Muscle layer of colon (tissue), 2 donors: ENCODE measurements at regions not wholly inside any gene's neighbourhood (a gene's known extent, or its start where the extent isn't known, plus 50 kb on each side); places are given as distances from the start of the nearest gene placed in this dataset.
"Not testable (repeated sequence)": the region's sequence is repeated elsewhere in the genome, so short reads cannot be mapped to it uniquely, and the experiment has no call there.

Experiments
- H3K27ac ChIP-seq: one replicate; pipeline ENCODE4 v1.7.0; 2013; ENCODE audit warnings: low read depth, mild to moderate bottlenecking, low read length, moderate library complexity
- H3K27me3 ChIP-seq, 2 donors: one replicate each; pipeline ENCODE4 v1.7.0; 2013; ENCODE audit warnings: low read length in 2 of 2, mild to moderate bottlenecking in 2 of 2; ENCODE audit not compliant: insufficient read depth in 2 of 2, control insufficient read depth in 1 of 2
- H3K36me3 ChIP-seq: one replicate; pipeline ENCODE4 v1.7.0; 2013; ENCODE audit warnings: mild to moderate bottlenecking, low read length; ENCODE audit not compliant: insufficient read depth
- H3K4me1 ChIP-seq: one replicate; pipeline ENCODE4 v1.7.0; 2013; ENCODE audit warnings: mild to moderate bottlenecking, low read length; ENCODE audit not compliant: insufficient read depth
- H3K4me3 ChIP-seq, 2 donors: one replicate each; pipeline ENCODE4 v1.7.0; 2013; ENCODE audit warnings: low read length in 2 of 2, low read depth in 1 of 2, mild to moderate bottlenecking in 1 of 2, moderate library complexity in 1 of 2
- H3K9ac ChIP-seq: one replicate; pipeline ENCODE4 v1.7.0; 2013; ENCODE audit warnings: low read length
- H3K9me3 ChIP-seq: one replicate; pipeline ENCODE4 v1.7.0; 2013; ENCODE audit warnings: mild to moderate bottlenecking, low read length
- donor health status: abdominal sarcoma.
- donor health status: Adenocarcinoma of cecum.

- Histone ChIP-seq H3K9ac (no peak overlapping the region), H3K27me3 (no peaks in the 10 kb centered on the region), H3K4me3 (no peak overlapping the region), H3K36me3 (no peaks in the 10 kb centered on the region), H3K4me1 (no peaks in the 10 kb centered on the region), H3K27ac (no peak overlapping the region), H3K9me3 (no peaks in the 10 kb centered on the region)
These were observed 213.3 kb downstream of the PCSK1 start for GRCh38 chr5:96219580-96220281.

GRCh38 chr5:96218653-96219052 lies 214.4 kb downstream of the PCSK1 start:
- H3K27ac ChIP-seq, result no peak overlapping the region
- no peak overlapping the region for H3K4me3 ChIP-seq
- no peaks in the 10 kb centered on the region for H3K4me1 ChIP-seq
- H3K36me3 ChIP-seq, result no peaks in the 10 kb centered on the region
- no peaks in the 10 kb centered on the region for H3K9me3 ChIP-seq
- no peak overlapping the region for H3K9ac ChIP-seq
- H3K27me3 ChIP-seq, result no peaks in the 10 kb centered on the region

- H3K27me3 ChIP-seq, result no peaks in the 10 kb centered on the region
- no peak overlapping the region for H3K9ac ChIP-seq
- no peak overlapping the region for H3K27ac ChIP-seq
- H3K4me1 ChIP-seq, result no peaks in the 10 kb centered on the region
- no peak overlapping the region for H3K4me3 ChIP-seq
- H3K9me3 ChIP-seq, result no peaks in the 10 kb centered on the region
- H3K36me3 ChIP-seq, result no peaks in the 10 kb centered on the region
These were observed 218.4 kb downstream of the PCSK1 start for GRCh38 chr5:96214442-96215197.

DNA sequence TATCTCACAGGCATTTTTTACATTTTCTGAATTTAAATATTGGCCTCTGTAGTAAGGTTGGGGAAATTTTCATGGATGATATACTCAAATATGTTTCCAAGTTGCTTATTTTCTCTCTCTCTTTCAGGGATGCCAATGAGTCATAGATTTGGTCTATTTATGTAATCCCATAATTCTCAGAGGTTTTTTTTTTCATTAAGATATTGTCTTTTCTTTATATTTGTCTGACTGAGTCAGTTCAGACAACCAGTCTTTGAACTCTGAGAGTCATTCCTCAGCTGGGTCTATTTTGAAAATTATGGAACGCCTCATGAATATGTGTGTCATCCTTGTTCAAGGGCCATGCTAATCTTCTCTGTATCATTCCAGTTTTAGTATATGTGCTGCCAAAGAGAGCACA lies 223.2 kb downstream of the PCSK1 start:
- H3K9ac ChIP-seq, result no peak overlapping the region
- no peaks in the 10 kb centered on the region for H3K27me3 ChIP-seq
- H3K4me3 ChIP-seq, result no peak overlapping the region
- H3K4me1 ChIP-seq, result no peaks in the 10 kb centered on the region
- H3K27ac ChIP-seq, result no peak overlapping the region
- H3K9me3 ChIP-seq, result no peaks in the 10 kb centered on the region
- H3K36me3 ChIP-seq, result no peaks in the 10 kb centered on the region

GRCh38 chr5:96207420-96207819 lies 225.6 kb downstream of the PCSK1 start:
- Histone ChIP-seq H3K27me3 (no peaks in the 10 kb centered on the region), H3K36me3 (no peaks in the 10 kb centered on the region), H3K4me1 (no peaks in the 10 kb centered on the region), H3K9me3 (no peaks in the 10 kb centered on the region), H3K9ac (no peak overlapping the region), H3K27ac (no peak overlapping the region), H3K4me3 (no peak overlapping the region)

DNA sequence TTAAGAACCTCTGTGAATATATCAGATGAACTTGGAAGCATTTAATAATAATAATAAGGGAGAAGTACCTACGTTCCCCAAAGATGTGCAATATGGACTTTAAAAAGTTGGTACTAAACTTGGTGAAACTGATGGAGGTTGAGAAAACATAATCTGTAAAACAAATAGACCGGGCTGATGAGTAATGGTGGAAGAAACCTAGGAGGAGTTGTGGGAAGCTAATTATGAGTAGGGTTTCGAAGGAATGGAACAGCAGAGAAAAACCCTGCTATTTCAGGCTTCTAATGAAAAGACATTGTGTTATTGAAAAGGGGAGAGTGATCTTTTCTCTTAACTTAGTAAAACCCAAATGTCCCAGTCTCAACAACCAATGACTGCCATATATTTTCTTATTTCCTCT lies 229.3 kb downstream of the PCSK1 start:
- Histone ChIP-seq H3K27ac (no peak overlapping the region), H3K9ac (no peak overlapping the region), H3K4me1 (no peaks in the 10 kb centered on the region), H3K27me3 (no peaks in the 10 kb centered on the region), H3K9me3 (no peaks in the 10 kb centered on the region), H3K36me3 (no peaks in the 10 kb centered on the region), H3K4me3 (no peak overlapping the region)

DNA sequence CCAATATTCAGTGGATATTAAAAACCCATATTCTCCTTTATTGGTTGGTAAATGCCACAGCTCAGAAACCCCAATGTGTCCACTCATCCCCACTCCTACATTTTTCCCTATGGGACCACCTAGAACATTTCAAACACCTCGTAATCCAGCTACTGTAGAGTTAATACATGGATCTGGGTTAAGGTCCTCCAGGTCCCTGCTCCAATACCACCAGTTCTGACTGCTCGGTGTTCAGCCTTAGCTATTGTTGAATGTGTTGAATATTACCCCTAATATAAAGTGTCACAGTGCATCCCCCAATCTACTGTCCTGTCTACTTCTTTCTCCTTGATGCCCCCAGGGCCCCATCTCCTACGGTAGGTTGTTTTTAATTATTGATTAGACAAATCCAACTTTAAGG lies 231.5 kb downstream of the PCSK1 start:
- Histone ChIP-seq H3K4me1 (no peaks in the 10 kb centered on the region), H3K27ac (no peak overlapping the region), H3K27me3 (no peaks in the 10 kb centered on the region), H3K36me3 (no peaks in the 10 kb centered on the region), H3K4me3 (no peak overlapping the region), H3K9me3 (no peaks in the 10 kb centered on the region), H3K9ac (no peak overlapping the region)

DNA sequence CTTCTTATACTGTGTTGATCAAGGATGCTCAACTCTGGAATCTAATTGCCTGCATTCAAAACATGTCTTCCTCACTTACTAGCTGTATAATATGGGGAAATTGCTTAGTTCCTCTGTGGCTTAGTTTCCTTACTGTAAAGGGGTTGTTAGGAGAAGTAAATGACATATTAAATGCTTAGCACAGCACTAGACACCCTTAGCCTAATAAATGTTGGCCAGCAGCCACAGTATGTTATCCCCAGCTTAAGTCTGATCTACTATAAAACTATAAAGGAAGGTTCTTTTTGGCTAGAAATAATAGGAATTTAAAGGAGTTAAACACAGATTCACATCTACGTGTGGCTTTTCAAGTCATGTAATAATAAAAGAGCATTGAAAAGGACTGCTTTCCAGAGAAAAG lies 232.4 kb downstream of the PCSK1 start:
- H3K27ac ChIP-seq, result no peak overlapping the region
- H3K27me3 ChIP-seq, result no peaks in the 10 kb centered on the region
- H3K9ac ChIP-seq, result no peak overlapping the region
- no peaks in the 10 kb centered on the region for H3K4me1 ChIP-seq
- H3K9me3 ChIP-seq, result no peaks in the 10 kb centered on the region
- no peak overlapping the region for H3K4me3 ChIP-seq
- no peaks in the 10 kb centered on the region for H3K36me3 ChIP-seq

DNA sequence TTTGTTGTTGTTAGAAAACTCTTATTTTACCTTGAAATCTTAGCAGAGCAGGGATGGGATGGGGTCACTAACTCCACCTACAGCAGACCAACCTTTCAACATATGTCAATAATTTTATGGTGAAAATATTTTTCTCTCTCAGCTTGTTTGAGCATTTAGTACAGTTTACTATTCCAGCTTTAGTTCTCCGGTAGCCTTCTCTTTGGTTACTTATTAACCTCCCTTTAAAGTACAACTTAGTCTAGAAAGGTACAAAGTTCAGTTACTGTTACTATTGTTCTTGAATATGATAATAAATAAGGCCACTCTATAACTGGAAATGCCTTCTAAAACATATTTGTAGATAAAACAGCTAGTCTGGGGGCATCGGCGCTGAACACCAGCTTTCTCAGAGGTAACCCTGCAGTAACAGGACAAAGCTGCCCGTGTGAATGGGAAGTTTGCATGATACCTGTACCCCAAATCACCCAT lies 233.3 kb downstream of the PCSK1 start:
- Histone ChIP-seq H3K27ac (no peak overlapping the region), H3K9me3 (no peaks in the 10 kb centered on the region), H3K9ac (no peak overlapping the region), H3K4me1 (peaks cover 4% of the 10 kb centered on the region), H3K36me3 (no peaks in the 10 kb centered on the region), H3K4me3 (no peak overlapping the region), H3K27me3 (no peaks in the 10 kb centered on the region)

GRCh38 chr5:96198356-96199058 lies 234.5 kb downstream of the PCSK1 start:
- Histone ChIP-seq H3K4me3 (no peak overlapping the region), H3K36me3 (no peaks in the 10 kb centered on the region), H3K9ac (no peak overlapping the region), H3K27me3 (no peaks in the 10 kb centered on the region), H3K27ac (no peak overlapping the region), H3K9me3 (no peaks in the 10 kb centered on the region), H3K4me1 (peaks cover 5% of the 10 kb centered on the region)

GRCh38 chr5:96197767-96198166 lies 235.3 kb downstream of the PCSK1 start:
- H3K9ac ChIP-seq, H3K36me3 ChIP-seq, H3K27me3 ChIP-seq, H3K9me3 ChIP-seq, H3K4me1 ChIP-seq, H3K4me3 ChIP-seq, H3K27ac ChIP-seq: not testable (repeated sequence)
